ENCODE measurements at regions not wholly inside any gene's neighbourhood (a gene's known extent, or its start where the extent isn't known, plus 50 kb on each side); places are given as distances from the start of the nearest gene placed in this dataset.

DNA sequence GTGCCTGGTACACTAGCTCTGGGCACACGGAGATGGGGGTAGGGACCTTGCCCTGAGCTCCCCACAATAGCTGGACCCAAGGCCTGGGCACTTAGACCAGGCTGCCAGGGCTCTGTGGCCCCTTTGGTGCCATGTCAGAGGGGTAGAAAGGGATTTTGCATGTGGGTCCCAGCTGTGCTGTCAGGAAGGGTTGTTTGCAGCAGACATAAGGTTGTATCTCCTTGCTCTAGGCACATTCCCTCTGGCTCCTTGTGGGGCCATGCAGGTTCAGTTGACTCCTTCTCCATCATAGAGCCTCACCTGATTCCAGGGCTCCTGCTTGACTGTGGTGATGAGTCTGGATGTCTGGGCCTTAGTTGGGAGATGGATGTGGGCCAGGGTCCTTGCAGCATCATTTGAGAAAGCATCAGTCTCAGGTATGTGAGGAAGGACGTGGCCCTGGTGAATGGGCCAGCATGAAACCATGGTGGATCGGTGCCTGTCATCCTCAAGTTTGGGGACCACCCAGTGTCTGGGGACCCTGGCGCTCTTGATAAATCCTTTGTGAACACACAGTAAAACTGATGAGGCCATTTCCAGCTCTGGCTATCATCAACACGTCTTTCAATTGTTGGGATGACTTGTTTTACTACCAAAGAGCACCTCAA, 461.9 kb upstream of the HS6ST1 start:
- TF ChIP-seq, protein P1, sequence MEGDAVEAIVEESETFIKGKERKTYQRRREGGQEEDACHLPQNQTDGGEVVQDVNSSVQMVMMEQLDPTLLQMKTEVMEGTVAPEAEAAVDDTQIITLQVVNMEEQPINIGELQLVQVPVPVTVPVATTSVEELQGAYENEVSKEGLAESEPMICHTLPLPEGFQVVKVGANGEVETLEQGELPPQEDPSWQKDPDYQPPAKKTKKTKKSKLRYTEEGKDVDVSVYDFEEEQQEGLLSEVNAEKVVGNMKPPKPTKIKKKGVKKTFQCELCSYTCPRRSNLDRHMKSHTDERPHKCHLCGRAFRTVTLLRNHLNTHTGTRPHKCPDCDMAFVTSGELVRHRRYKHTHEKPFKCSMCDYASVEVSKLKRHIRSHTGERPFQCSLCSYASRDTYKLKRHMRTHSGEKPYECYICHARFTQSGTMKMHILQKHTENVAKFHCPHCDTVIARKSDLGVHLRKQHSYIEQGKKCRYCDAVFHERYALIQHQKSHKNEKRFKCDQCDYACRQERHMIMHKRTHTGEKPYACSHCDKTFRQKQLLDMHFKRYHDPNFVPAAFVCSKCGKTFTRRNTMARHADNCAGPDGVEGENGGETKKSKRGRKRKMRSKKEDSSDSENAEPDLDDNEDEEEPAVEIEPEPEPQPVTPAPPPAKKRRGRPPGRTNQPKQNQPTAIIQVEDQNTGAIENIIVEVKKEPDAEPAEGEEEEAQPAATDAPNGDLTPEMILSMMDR (IDR thresholded peaks at IDR 0.05; ENCODE audit: low read depth, low read length, missing control alignments): no peak
- no peak overlapping the region for H3K4me3 ChIP-seq (replicated peaks; ENCODE audit: low read depth, low read length)
- DNase-seq (ENCODE audit: extremely low read depth, low read depth): no peak

DNA sequence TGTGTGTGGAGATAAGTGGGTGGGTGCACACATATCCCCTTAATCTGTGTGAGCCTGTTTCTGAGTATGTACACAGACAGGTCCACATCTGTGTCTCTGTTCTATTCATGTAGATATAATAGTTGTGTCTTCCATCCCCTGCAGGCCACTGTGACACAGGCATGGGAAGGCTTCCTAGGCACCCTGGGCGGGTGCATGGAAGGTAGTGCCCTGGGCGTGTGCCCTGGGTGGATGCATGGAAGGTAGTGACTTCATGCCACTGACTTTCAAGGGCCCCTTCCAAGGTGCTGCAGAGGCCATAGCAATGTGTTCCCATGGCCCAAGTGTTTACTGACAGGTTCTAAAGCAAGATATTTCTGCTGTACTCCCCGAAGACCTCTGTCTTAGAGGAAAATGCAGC, 462.5 kb upstream of the HS6ST1 start:
- no peak for DNase-seq (ENCODE audit: extremely low read depth, low read depth)
- TF ChIP-seq, protein P1 (IDR thresholded peaks at IDR 0.05; ENCODE audit: low read depth, low read length, missing control alignments): no peak
- no peak overlapping the region for H3K4me3 ChIP-seq (replicated peaks; ENCODE audit: low read depth, low read length)

DNA sequence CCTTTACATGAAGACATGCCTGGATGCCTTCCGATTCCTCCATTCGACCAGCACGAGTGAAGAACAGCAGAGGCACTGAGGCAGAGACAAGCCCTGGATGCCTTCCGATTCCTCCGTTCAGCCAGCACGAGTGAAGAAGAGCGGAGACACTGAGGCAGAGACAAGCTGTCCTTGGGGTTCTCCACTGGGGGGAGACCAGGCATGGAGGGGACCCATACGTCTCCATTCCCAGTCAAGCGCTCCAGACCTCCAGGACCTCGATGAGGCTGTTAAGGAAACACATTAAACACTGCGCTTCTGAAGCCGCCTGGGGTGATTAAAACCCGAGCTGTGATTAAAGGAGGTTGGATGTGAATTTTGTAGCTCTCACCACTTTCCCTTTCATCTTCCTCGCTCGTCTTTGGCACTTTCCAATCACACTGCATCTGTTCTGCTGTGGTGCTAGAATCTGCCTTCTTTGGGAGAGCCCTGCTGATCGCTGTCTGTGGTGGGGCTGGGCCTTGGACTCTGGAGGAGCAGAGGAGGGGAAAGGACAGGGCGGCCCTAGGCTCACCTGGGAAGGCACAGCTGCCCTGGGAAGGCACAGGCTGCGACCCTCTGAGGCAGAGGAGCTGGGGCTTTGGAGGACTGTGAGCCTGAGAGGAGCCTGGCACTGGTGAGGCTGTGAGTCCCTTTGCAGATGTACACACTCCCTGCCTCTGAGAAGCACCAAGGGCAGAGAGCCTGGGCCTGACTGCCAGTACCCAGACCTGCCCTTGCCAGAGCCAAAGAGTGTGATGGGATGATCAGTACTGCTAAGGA, 463.1 kb upstream of the HS6ST1 start:
- H3K4me3 ChIP-seq (replicated peaks; ENCODE audit: low read depth, low read length): no peak overlapping the region
- no peak for DNase-seq (ENCODE audit: extremely low read depth, low read depth)
- TF ChIP-seq, protein P1 (IDR thresholded peaks at IDR 0.05; ENCODE audit: low read depth, low read length, missing control alignments): no peak

DNA sequence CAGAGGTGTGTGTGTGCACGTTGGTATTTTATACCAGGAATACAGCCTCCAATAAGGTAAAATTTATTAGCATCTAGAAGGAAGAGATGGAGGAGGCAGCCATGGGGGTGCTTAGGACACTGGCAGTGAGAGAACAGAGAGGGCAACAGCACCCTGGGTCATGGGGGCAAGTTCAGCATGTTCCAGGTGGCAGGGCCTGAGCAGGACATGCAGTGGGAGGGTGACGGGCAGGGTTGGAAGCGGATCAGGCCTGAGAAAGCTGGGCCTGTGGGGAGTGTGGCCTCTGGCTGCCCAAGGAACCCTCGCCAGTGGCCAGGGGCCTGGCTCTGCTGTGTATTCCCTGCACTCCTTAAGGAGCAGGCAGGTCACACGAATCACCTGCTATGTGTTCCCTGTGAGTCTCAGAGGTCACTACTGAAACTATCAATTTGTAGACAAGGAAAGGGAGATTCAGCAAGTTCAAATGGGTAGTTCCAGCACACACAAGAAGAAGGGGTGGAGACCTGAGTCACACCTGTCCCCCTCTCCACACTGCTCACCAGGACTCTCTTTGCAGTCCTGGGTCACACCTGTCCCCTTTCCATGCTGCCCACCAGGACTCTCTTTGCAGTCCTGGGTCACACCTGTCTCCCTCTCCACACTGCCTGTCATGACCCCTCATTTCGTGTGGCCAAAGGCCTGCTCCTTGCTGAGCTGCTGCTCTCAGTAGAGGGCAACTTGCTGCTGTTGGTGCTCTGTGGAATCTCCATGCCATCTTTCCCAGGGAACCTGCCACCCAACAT, 463.9 kb upstream of the HS6ST1 start:
- no peak for DNase-seq (ENCODE audit: extremely low read depth, low read depth)
- H3K4me3 ChIP-seq (replicated peaks; ENCODE audit: low read depth, low read length): no peak overlapping the region
- TF ChIP-seq, protein P1 (IDR thresholded peaks at IDR 0.05; ENCODE audit: low read depth, low read length, missing control alignments): no peak

DNA sequence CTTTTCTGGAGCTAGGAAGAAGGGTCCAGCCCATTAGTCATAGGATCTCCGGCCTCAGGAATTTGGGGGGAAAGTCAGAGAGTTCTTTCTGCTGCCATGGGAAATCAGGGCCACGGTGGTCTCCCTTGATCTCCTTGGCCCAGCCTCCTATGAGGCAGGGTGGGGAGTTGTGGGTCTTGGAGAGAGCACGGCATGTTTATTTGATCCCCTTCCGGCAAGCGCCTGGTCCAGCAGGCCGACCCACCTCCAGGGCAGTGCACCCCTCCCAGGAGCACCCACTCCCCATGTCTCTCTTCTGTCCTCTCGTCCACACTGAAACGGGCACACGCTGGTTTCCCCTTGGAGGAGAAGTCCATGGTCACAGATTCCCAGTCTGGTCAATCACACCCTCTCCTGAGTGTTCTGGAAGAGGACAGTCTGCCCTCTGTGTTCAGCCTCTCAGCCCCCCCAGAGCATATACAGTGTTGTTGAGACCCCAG, 464.6 kb upstream of the HS6ST1 start:
- H3K4me3 ChIP-seq (replicated peaks; ENCODE audit: low read depth, low read length): no peak overlapping the region
- no peak for DNase-seq (ENCODE audit: extremely low read depth, low read depth)
- TF ChIP-seq, protein P1 (IDR thresholded peaks at IDR 0.05; ENCODE audit: low read depth, low read length, missing control alignments): no peak

DNA sequence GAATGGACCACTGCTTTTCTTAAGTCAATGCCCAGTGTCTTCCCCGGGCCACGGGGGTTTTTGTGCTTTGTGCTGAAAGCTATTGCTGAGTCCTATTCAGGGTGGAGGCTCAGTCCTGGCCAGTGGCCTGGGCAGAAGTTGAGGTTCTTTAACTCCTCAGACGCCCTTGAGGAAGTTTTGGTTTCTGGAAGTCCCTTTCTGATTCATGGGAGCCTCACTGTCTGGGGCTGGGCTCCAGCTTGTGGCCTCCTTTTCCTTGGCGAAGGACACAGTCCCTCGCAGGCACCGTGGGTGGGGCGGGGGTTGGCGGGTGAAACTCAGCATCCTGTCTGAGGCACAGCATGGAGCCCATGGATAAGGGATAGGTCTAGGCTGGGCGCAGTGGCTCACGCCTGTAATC, 465.2 kb upstream of the HS6ST1 start:
- no peak for DNase-seq (ENCODE audit: extremely low read depth, low read depth)

More for the DNA sequence above, 465.2 kb upstream of the HS6ST1 start:
- no peak overlapping the region for H3K4me3 ChIP-seq (replicated peaks; ENCODE audit: low read depth, low read length)
- TF ChIP-seq, protein P1 (IDR thresholded peaks at IDR 0.05; ENCODE audit: low read depth, low read length, missing control alignments): no peak
